H1 (cell line): ENCODE measurements at regions not wholly inside any gene's neighbourhood (a gene's known extent, or its start where the extent isn't known, plus 50 kb on each side); places are given as distances from the start of the nearest gene placed in this dataset.

Experiments used
- CTCF ChIA-PET: fragments of 300-600 bp; sonication (Branson Sonifier 250); formaldehyde crosslinking; loops from one replicate; lab custom pipeline; 2021; ENCODE audit not compliant: partially characterized antibody; lab: Charles Lee
- POLR2A ChIA-PET: fragments of 300-600 bp; sonication (Branson Sonifier 250); formaldehyde crosslinking; loops from one replicate; lab custom pipeline; 2021; ENCODE audit warnings: inconsistent platforms; ENCODE audit not compliant: partially characterized antibody; lab: Charles Lee
- DNase-seq, 2 experiments: peaks; one replicate each; pipeline versions ENCODE4 v3.0.0 to v3.0.0-alpha.2; 2010 to 2022; ENCODE audit warnings: low spot score in 2 of 2, low read depth in 1 of 2, mixed read lengths in 1 of 2
- FAIRE-seq: peaks from 2 replicates; lab custom pipeline; 2011; peaks lifted over from hg19 to GRCh38; lab: Jason Lieb, UNC
- H2AFZ ChIP-seq: 2 replicates; pipeline ENCODE4 v1.8.1; 2012; ENCODE audit warnings: low read length, inconsistent platforms
- H2AK5ac ChIP-seq: 2 replicates; pipeline ENCODE4 v1.6.1; 2013; ENCODE audit warnings: low read depth, low read length
- H2BK120ac ChIP-seq: replicated peaks from 2 replicates; pipeline ENCODE3; 2013; ENCODE audit warnings: low read depth, low read length, inconsistent platforms
- H2BK12ac ChIP-seq: 2 replicates; pipeline ENCODE4 v1.6.1; 2013; ENCODE audit warnings: low read depth, low read length
- H2BK15ac ChIP-seq: 2 replicates; pipeline ENCODE4 v1.6.1; 2013; ENCODE audit warnings: low read length
- H2BK20ac ChIP-seq: 2 replicates; pipeline ENCODE4 v1.6.1; 2013; ENCODE audit warnings: low read length
- H2BK5ac ChIP-seq: 2 replicates; pipeline ENCODE4 v1.6.1; 2013; ENCODE audit warnings: low read depth, low read length
- H3K14ac ChIP-seq: 2 replicates; pipeline ENCODE4 v1.6.1; 2013; ENCODE audit warnings: inconsistent platforms; ENCODE audit not compliant: insufficient read length
- H3K18ac ChIP-seq: 2 replicates; pipeline ENCODE4 v1.6.1; 2013; ENCODE audit warnings: low read length; ENCODE audit errors: extremely low read depth
- H3K23ac ChIP-seq: 2 replicates; pipeline ENCODE4 v1.6.1; 2013; ENCODE audit warnings: inconsistent platforms; ENCODE audit not compliant: insufficient read length
- H3K23me2 ChIP-seq: 2 replicates; pipeline ENCODE4 v1.6.1; 2013; ENCODE audit warnings: low read depth, low read length
- H3K27ac ChIP-seq: 2 replicates; pipeline ENCODE4 v1.6.1; 2011; ENCODE audit warnings: low read depth, low read length, inconsistent platforms
- H3K27me3 ChIP-seq, 4 experiments: replicated peaks in 1 of 4; 1 replicate in 1 of 4; 2 replicates in 3 of 4; pipeline versions ENCODE4 v1.6.1 to v1.8.1; 2011 to 2013; ENCODE audit warnings: low read length in 3 of 4, mild to moderate bottlenecking in 3 of 4, inconsistent platforms in 2 of 4, mixed read lengths in 2 of 4, moderate library complexity in 1 of 4; ENCODE audit not compliant: control insufficient read depth in 3 of 4, insufficient read depth in 3 of 4; ENCODE audit errors: extremely low read depth in 1 of 4
- H3K36me3 ChIP-seq, 4 experiments: 2 replicates each; pipeline versions ENCODE4 v1.6.1 to v1.8.1; 2011 to 2013; ENCODE audit warnings: mild to moderate bottlenecking in 4 of 4, low read length in 3 of 4, moderate library complexity in 2 of 4, control low read depth in 1 of 4, inconsistent platforms in 1 of 4; ENCODE audit not compliant: insufficient read depth in 4 of 4, control insufficient read depth in 2 of 4
- H3K4ac ChIP-seq: replicated peaks from 2 replicates; pipeline ENCODE3; 2013; ENCODE audit warnings: low read length, low read depth, mixed read lengths, inconsistent platforms; ENCODE audit not compliant: insufficient read length
- H3K4me1 ChIP-seq, 4 experiments: replicated peaks in 1 of 4; 1 replicate in 1 of 4; 2 replicates in 3 of 4; pipeline versions ENCODE4 v1.6.1 to v1.8.1; 2011 to 2013; ENCODE audit warnings: low read length in 3 of 4, inconsistent platforms in 2 of 4, mixed read lengths in 1 of 4; ENCODE audit not compliant: insufficient read depth in 4 of 4, control insufficient read depth in 3 of 4
- H3K4me2 ChIP-seq, 2 experiments: 2 replicates each; pipeline versions ENCODE4 v1.6.1 to v1.8.1; 2011 to 2013; ENCODE audit warnings: low read depth in 2 of 2, low read length in 2 of 2, control low read depth in 1 of 2, inconsistent platforms in 1 of 2, mild to moderate bottlenecking in 1 of 2; ENCODE audit not compliant: insufficient read depth in 1 of 2
- H3K4me3 ChIP-seq, 4 experiments: fragments of 200-600, 300-600 bp in 1 of 4; sonication (generic), shearing (Covaris generic), sonication (Bioruptor Twin) in 1 of 4; 2 replicates each; pipeline versions ENCODE4 v1.5.1 to v1.8.1; 2011 to 2016; ENCODE audit warnings: low read length in 4 of 4, low read depth in 3 of 4, control low read depth in 2 of 4, inconsistent platforms in 2 of 4, mild to moderate bottlenecking in 2 of 4, mixed read lengths in 1 of 4, moderate library complexity in 1 of 4; ENCODE audit not compliant: insufficient read depth in 2 of 4; ENCODE audit errors: extremely low read depth in 1 of 4
- H3K56ac ChIP-seq: replicated peaks from 2 replicates; pipeline ENCODE3; 2013; ENCODE audit warnings: low read depth, mild to moderate bottlenecking, mixed read lengths, low read length, inconsistent platforms; ENCODE audit not compliant: insufficient read length
- H3K79me1 ChIP-seq: 2 replicates; pipeline ENCODE4 v1.6.1; 2013; ENCODE audit warnings: low read depth, low read length, control low read depth
- H3K79me2 ChIP-seq, 2 experiments: 2 replicates each; pipeline versions ENCODE4 v1.6.1 to v1.8.1; 2012 to 2013; ENCODE audit warnings: low read length in 2 of 2, mild to moderate bottlenecking in 2 of 2, inconsistent platforms in 1 of 2; ENCODE audit not compliant: insufficient read depth in 2 of 2, control insufficient read depth in 1 of 2
- H3K9ac ChIP-seq, 4 experiments: replicated peaks in 1 of 4; 1 replicate in 1 of 4; 2 replicates in 3 of 4; pipeline versions ENCODE4 v1.6.1 to v1.8.1; 2011 to 2013; ENCODE audit warnings: low read depth in 3 of 4, low read length in 3 of 4, control low read depth in 2 of 4, mild to moderate bottlenecking in 2 of 4, moderate library complexity in 2 of 4, inconsistent platforms in 1 of 4; ENCODE audit errors: extremely low read depth in 1 of 4
- H3K9me3 ChIP-seq, 2 experiments: 2 replicates each; pipeline versions ENCODE4 v1.6.1 to v1.8.1; 2012 to 2013; ENCODE audit warnings: mild to moderate bottlenecking in 2 of 2, moderate library complexity in 2 of 2, control low read depth in 1 of 2, inconsistent platforms in 1 of 2, low read depth in 1 of 2, low read length in 1 of 2, mixed read lengths in 1 of 2; ENCODE audit not compliant: insufficient read depth in 2 of 2
- H4K20me1 ChIP-seq, 2 experiments: replicated peaks in 1 of 2; 2 replicates each; pipeline versions ENCODE3 to v1.8.1; 2011 to 2013; ENCODE audit warnings: inconsistent platforms in 2 of 2, low read length in 2 of 2, mild to moderate bottlenecking in 1 of 2; ENCODE audit not compliant: insufficient read depth in 2 of 2, control insufficient read depth in 1 of 2
- H4K5ac ChIP-seq: 2 replicates; pipeline ENCODE4 v1.6.1; 2013; ENCODE audit warnings: low read length, low read depth, mixed read lengths, inconsistent platforms; ENCODE audit not compliant: insufficient read length
- H4K8ac ChIP-seq: 2 replicates; pipeline ENCODE4 v1.8.0; 2013; ENCODE audit warnings: mild to moderate bottlenecking, moderate library complexity, low read length, inconsistent platforms; ENCODE audit not compliant: insufficient read depth; ENCODE audit errors: extremely low read depth
- H4K91ac ChIP-seq: replicated peaks from 2 replicates; pipeline ENCODE3; 2013; ENCODE audit warnings: low read length, mixed read lengths, inconsistent platforms; ENCODE audit not compliant: insufficient read length
- ASH2L ChIP-seq: fragments of 200-600, 300-600 bp; sonication (generic); IDR thresholded peaks from one replicate; pipeline ENCODE4 v1.7.1; 2017; ENCODE audit warnings: low read length
- CBX5 ChIP-seq: fragments of 300-800, 300-1000 bp; sonication (generic); IDR thresholded peaks from 2 replicates; pipeline ENCODE4 v1.7.1; 2016; ENCODE audit warnings: antibody characterized with exemption, low read length, low read depth
- CHD2 ChIP-seq: IDR thresholded peaks from 2 replicates; pipeline ENCODE4 v1.6.1; 2012; ENCODE audit warnings: low read length, improper control_type of control experiment
- GABPA ChIP-seq: IDR thresholded peaks from 2 replicates; pipeline ENCODE4 v1.6.1; 2011; ENCODE audit warnings: mild to moderate bottlenecking, low read length, moderate library complexity, borderline replicate concordance; ENCODE audit not compliant: insufficient read depth
- HDAC2 ChIP-seq, 2 experiments: fragments of 300-600 bp in 1 of 2; sonication (generic) in 1 of 2; IDR thresholded peaks; 2 replicates each; pipeline ENCODE4 v1.6.1; 2011 to 2012; ENCODE audit warnings: low read depth in 2 of 2, low read length in 2 of 2, mild to moderate bottlenecking in 2 of 2, moderate library complexity in 2 of 2, borderline replicate concordance in 1 of 2, inconsistent platforms in 1 of 2
- KDM4A ChIP-seq: IDR thresholded peaks from one replicate; pipeline ENCODE4 v1.7.1; 2012; ENCODE audit warnings: low read depth, mild to moderate bottlenecking, moderate library complexity, low read length, inconsistent platforms; ENCODE audit not compliant: severe bottlenecking
- MAFK ChIP-seq: IDR thresholded peaks from 2 replicates; pipeline ENCODE4 v1.6.1; 2012; ENCODE audit warnings: low read depth, mild to moderate bottlenecking, improper control_type of control experiment, low read length
- SIX5 ChIP-seq: IDR thresholded peaks from 2 replicates; pipeline ENCODE4 v1.6.1; 2011; ENCODE audit warnings: mild to moderate bottlenecking, low read depth, low read length
- TCF12 ChIP-seq: IDR thresholded peaks from 2 replicates; pipeline ENCODE4 v1.6.1; 2011; ENCODE audit warnings: low read depth, mild to moderate bottlenecking, low read length
- WGBS, 2 experiments: shearing (Covaris generic) in 1 of 2; methylation state at CpG; one replicate each; pipeline versions ENCODE4 v1.1.6 to v1.1.7; 2013 to 2015; ENCODE audit warnings: low lambda C conversion rate in 2 of 2, mixed read lengths in 2 of 2, inconsistent platforms in 1 of 2, low coverage in 1 of 2, missing lambda C conversion rate in 1 of 2; ENCODE audit not compliant: insufficient replicate concordance in 2 of 2, insufficient coverage in 1 of 2, insufficient read length in 1 of 2; ENCODE audit errors: extremely low coverage in 1 of 2, missing lambda C conversion rate in 1 of 2; 5-methylcytosine and 5-hydroxymethylcytosine counted together

DNA sequence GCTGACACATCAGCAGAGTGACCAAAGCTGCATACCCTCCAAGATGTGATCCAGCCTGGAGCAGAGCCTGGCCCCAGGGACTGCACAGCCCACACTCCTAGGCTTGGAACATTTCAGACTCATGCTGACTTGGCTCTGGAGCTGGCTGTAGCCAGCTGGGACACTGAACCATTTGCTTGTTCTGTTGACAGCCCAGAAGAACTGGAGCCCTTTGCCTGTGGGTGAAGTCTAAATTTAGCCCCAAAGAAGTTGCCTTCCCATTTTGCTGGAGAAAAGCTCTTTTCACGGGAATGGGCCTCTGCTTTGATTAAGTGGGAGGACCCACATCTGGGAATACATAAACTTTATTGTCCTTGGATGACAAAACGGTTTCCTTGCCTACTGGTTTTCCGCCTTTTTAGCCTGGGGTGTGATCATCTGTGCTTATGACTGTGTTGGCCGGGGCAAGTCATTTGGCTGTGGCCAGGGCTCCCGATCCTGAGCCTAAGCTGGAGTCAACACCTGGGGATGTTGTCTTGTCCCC, 186.2 kb upstream of the BMPER start:
- H2AK5ac ChIP-seq: no peak overlapping the region
- no peak for TF ChIP-seq TCF12
- no peak for TF ChIP-seq CHD2
- no peak for TF ChIP-seq MAFK
- no peak for TF ChIP-seq ASH2L
- no peak for TF ChIP-seq SIX5
- no peak for TF ChIP-seq HDAC2 (IDR thresholded peaks at IDR 0.05; ENCODE audit: borderline replicate concordance in 1 of 2, low read depth in 2 of 2, low read length in 2 of 2)
- no peak for TF ChIP-seq GABPA
- no peak for TF ChIP-seq KDM4A
- no peak for TF ChIP-seq CBX5
- no peak overlapping the region for H3K27ac ChIP-seq
- no peak overlapping the region for H2AFZ ChIP-seq
- H3K4ac ChIP-seq: no peak overlapping the region
- no peak overlapping the region for H4K91ac ChIP-seq
- H3K9ac ChIP-seq: no peak overlapping the region
- no peaks in the 10 kb centered on the region for H4K20me1 ChIP-seq
- peaks cover 0 to 5% (median 0%) of the 10 kb centered on the region in 4 experiments; a peak in 2 of 7 replicates for H3K4me1 ChIP-seq
- no peaks in the 10 kb centered on the region for H3K79me2 ChIP-seq
- H4K5ac ChIP-seq: no peak overlapping the region
- no peak overlapping the region for H2BK15ac ChIP-seq
- no peaks in the 10 kb centered on the region for H3K27me3 ChIP-seq
- WGBS, 2 experiments: 88% methylated on average over 5 of the region's 5 CpGs; no CpG with 5 or more reads in 1 of the 2 experiments
- H4K8ac ChIP-seq: no peak overlapping the region
- no peak overlapping the region for H2BK12ac ChIP-seq
- H3K4me3 ChIP-seq: no peak overlapping the region
- ChIA-PET CTCF (interaction anchor here (1.4 to 2.1 kb wide), 3 partner anchors 24 to 202 kb away, joined by 4 to 5 read pairs (median 4); no protein-coding TSS in a partner anchor), POLR2A (interaction anchor here (1.0 kb wide), 1 partner anchor 9 kb away, joined by 4 read pairs; no protein-coding TSS in a partner anchor)
- no peak overlapping the region for H2BK120ac ChIP-seq
- H3K23ac ChIP-seq: no peak overlapping the region
- no peak overlapping the region for H2BK20ac ChIP-seq
- H3K18ac ChIP-seq: no peak overlapping the region
- no peaks in the 10 kb centered on the region for H3K79me1 ChIP-seq
- DNase-seq (no peak), FAIRE-seq (no peak)
- H3K14ac ChIP-seq: no peak overlapping the region
- H2BK5ac ChIP-seq: no peak overlapping the region
- H3K23me2 ChIP-seq: no peaks in the 10 kb centered on the region
- H3K9me3 ChIP-seq: no peaks in the 10 kb centered on the region
- no peak overlapping the region for H3K56ac ChIP-seq
- H3K4me2 ChIP-seq: no peak overlapping the region
- no peaks in the 10 kb centered on the region for H3K36me3 ChIP-seq
